ENCODE measurements at regions not wholly inside any gene's neighbourhood (a gene's known extent, or its start where the extent isn't known, plus 50 kb on each side); places are given as distances from the start of the nearest gene placed in this dataset.
"Not testable (repeated sequence)": the region's sequence is repeated elsewhere in the genome, so short reads cannot be mapped to it uniquely, and the experiment has no call there.

GRCh38 chr11:13137844-13138301, 128.8 kb downstream of the RASSF10 start:
- DNase-seq: no peak

- DNase-seq: not testable (repeated sequence)
These were observed 130.0 kb downstream of the RASSF10 start for GRCh38 chr11:13139085-13139484.

GRCh38 chr11:13140028-13140870, 131.1 kb downstream of the RASSF10 start:
- no peak for DNase-seq

- no peak for DNase-seq
These were observed 131.9 kb downstream of the RASSF10 start for GRCh38 chr11:13140873-13141655.

GRCh38 chr11:13141731-13142709, 132.9 kb downstream of the RASSF10 start:
- no peak for DNase-seq

GRCh38 chr11:13143486-13144297, 133.9 kb upstream of the BMAL1 start:
- DNase-seq: no peak

GRCh38 chr11:13145461-13145860, 132.1 kb upstream of the BMAL1 start:
- no peak for DNase-seq

- no peak for DNase-seq
These were observed 127.6 kb upstream of the BMAL1 start for GRCh38 chr11:13149991-13150390.

GRCh38 chr11:13150487-13150886, 127.1 kb upstream of the BMAL1 start:
- no peak for DNase-seq

GRCh38 chr11:13152264-13152663, 125.3 kb upstream of the BMAL1 start:
- DNase-seq: no peak

GRCh38 chr11:13152736-13153541, 124.7 kb upstream of the BMAL1 start:
- no peak for DNase-seq

- DNase-seq: not testable (repeated sequence)
These were observed 123.2 kb upstream of the BMAL1 start for GRCh38 chr11:13154374-13154773.

- no peak for DNase-seq
These were observed 117.2 kb upstream of the BMAL1 start for GRCh38 chr11:13160346-13160745.

GRCh38 chr11:13160806-13161205, 116.8 kb upstream of the BMAL1 start:
- DNase-seq: no peak

GRCh38 chr11:13163158-13163557, 114.4 kb upstream of the BMAL1 start:
- no peak for DNase-seq

GRCh38 chr11:13166036-13166435, 111.6 kb upstream of the BMAL1 start:
- no peak for DNase-seq

GRCh38 chr11:13168271-13168670, 109.3 kb upstream of the BMAL1 start:
- no peak for DNase-seq

- no peak for DNase-seq
These were observed 107.9 kb upstream of the BMAL1 start for GRCh38 chr11:13169709-13170108.

GRCh38 chr11:13174090-13174489, 103.5 kb upstream of the BMAL1 start:
- DNase-seq: no peak

- DNase-seq: no peak
These were observed 94.3 kb upstream of the BMAL1 start for GRCh38 chr11:13183094-13183825.

Measured in 8988T (cell line).